Sigmoid colon (tissue), 6 donors: ENCODE measurements at regions not wholly inside any gene's neighbourhood (a gene's known extent, or its start where the extent isn't known, plus 50 kb on each side); places are given as distances from the start of the nearest gene placed in this dataset.

ENCODE experiments used
- DNase-seq: peaks from one replicate; pipeline ENCODE4 v3.0.0-alpha.2; 2019
- H3K27ac ChIP-seq, 4 donors: fragments of 200-600 bp; sonication (generic); one replicate each; pipeline ENCODE4 v1.5.1; 2016 to 2019; ENCODE audit warnings: mild to moderate bottlenecking in 1 of 4
- H3K27me3 ChIP-seq, 3 donors: fragments of 200-600 bp; sonication (generic); one replicate each; pipeline ENCODE4 v1.5.1; 2019; ENCODE audit warnings: mild to moderate bottlenecking in 1 of 3
- H3K36me3 ChIP-seq, 4 donors: fragments of 200-600 bp; sonication (generic); one replicate each; pipeline ENCODE4 v1.5.1; 2016 to 2019
- H3K4me1 ChIP-seq, 4 donors: fragments of 200-600 bp; sonication (generic); one replicate each; pipeline ENCODE4 v1.5.1; 2017 to 2019
- H3K4me3 ChIP-seq, 4 donors: fragments of 200-600 bp; sonication (generic); one replicate each; pipeline ENCODE4 v1.5.1; 2017 to 2019; ENCODE audit warnings: mild to moderate bottlenecking in 2 of 4, moderate library complexity in 1 of 4
- H3K9me3 ChIP-seq, 4 donors: fragments of 200-600 bp in 3 of 4; sonication (generic) in 3 of 4; one replicate each; pipeline versions ENCODE4 v1.5.1 to v1.6.1; 2013 to 2019
- EP300 ChIP-seq, 4 donors: sonication (generic); formaldehyde crosslinking; IDR thresholded peaks; one replicate each; pipeline ENCODE4 v1.6.1; 2017; ENCODE audit warnings: antibody characterized with exemption in 4 of 4
- POLR2A ChIP-seq, 2 donors: fragments of 450-650 bp; IDR thresholded peaks; one replicate each; pipeline ENCODE4 v1.6.1; 2016; ENCODE audit warnings: antibody characterized with exemption in 2 of 2, mild to moderate bottlenecking in 2 of 2, moderate library complexity in 2 of 2
- POLR2AphosphoS5 ChIP-seq, 4 donors: sonication (generic); formaldehyde crosslinking; IDR thresholded peaks; one replicate each; pipeline ENCODE4 v1.6.1; 2017; ENCODE audit warnings: antibody characterized with exemption in 4 of 4
- WGBS, 2 donors: extraction: QIAGEN DNeasy Blood & Tissue Kit; methylation state at CpG; one replicate each; pipeline ENCODE4 v1.1.7; 2013; 5-methylcytosine and 5-hydroxymethylcytosine counted together
- intact Hi-C: fragments of 100-400 bp; cut with DNase I; formaldehyde crosslinking; loops from one replicate; pipeline ENCODE4 v1.15.1; 2023
- TF ChIP-seq, protein P1 (sequence below), 4 experiments: fragments of 450-650 bp in 3 of 4; fragments of 200-600 bp in 1 of 4; IDR thresholded peaks; one replicate each; pipeline ENCODE4 v1.5.1; 2016 to 2019; ENCODE audit warnings: antibody characterized with exemption in 4 of 4, mild to moderate bottlenecking in 3 of 4, moderate library complexity in 2 of 4
- donor health status: healthy with polysubstance abuse.
- donor health status: healthy.

DNA sequence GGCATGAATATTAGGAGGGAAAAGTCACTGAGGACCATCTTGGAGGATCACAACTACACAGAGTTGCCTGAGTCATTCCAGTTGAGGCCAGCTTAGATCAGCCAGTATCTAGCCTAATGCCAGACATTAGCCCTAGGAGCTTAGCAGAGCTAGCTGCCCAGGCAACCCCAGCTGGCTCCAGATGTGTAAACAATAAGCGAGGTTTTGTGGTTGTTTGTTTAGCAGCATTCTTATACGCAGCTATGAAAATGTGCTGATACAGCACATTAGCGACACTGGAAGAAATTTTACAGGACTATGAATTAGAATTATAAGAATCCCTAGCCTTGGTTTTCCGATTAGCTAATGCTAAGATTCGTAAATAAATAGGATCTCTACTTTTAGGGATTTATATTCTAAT, 59.3 kb downstream of the BTBD3 start:
- no peak overlapping the region for H3K27ac ChIP-seq
- no peak overlapping the region for H3K4me3 ChIP-seq
- DNase-seq, result no peak
- TF ChIP-seq POLR2AphosphoS5 (IDR thresholded peaks at IDR 0.05) (no peak), POLR2A (IDR thresholded peaks at IDR 0.05) (no peak), EP300 (IDR thresholded peaks at IDR 0.05) (no peak)
- TF ChIP-seq, protein P1, sequence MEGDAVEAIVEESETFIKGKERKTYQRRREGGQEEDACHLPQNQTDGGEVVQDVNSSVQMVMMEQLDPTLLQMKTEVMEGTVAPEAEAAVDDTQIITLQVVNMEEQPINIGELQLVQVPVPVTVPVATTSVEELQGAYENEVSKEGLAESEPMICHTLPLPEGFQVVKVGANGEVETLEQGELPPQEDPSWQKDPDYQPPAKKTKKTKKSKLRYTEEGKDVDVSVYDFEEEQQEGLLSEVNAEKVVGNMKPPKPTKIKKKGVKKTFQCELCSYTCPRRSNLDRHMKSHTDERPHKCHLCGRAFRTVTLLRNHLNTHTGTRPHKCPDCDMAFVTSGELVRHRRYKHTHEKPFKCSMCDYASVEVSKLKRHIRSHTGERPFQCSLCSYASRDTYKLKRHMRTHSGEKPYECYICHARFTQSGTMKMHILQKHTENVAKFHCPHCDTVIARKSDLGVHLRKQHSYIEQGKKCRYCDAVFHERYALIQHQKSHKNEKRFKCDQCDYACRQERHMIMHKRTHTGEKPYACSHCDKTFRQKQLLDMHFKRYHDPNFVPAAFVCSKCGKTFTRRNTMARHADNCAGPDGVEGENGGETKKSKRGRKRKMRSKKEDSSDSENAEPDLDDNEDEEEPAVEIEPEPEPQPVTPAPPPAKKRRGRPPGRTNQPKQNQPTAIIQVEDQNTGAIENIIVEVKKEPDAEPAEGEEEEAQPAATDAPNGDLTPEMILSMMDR (IDR thresholded peaks at IDR 0.05), result no peak
- intact Hi-C loops, result no loop called here
- H3K4me1 ChIP-seq, result no peaks in the 10 kb centered on the region
- 81 to 82% methylated on average over 5 of the region's 5 CpGs for WGBS, 2 donors
- H3K27me3 ChIP-seq, result no peaks in the 10 kb centered on the region
- no peaks in the 10 kb centered on the region for H3K9me3 ChIP-seq
- no peaks in the 10 kb centered on the region for H3K36me3 ChIP-seq

DNA sequence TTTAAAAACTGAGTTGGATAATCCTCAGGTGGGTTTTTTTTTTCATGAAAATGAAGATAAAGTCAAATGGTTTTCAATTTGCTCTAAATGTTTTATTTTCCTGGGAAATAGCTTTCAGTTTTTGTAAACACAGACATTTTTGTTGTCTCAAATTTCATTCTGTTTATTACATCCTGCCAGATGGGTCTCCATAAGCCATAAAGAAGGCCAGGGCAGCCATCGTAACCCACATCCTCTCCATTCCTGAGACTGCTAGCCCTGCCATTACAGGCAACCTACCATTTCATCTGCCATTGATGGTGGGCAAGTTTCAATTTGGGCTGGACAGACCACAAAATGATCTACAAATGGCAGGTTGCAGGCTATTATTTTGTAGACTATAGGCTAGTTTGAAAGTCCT, 60.8 kb downstream of the BTBD3 start:
- H3K4me3 ChIP-seq, result no peak overlapping the region
- no peaks in the 10 kb centered on the region for H3K9me3 ChIP-seq
- intact Hi-C loops, result no loop called here
- H3K27me3 ChIP-seq, result no peaks in the 10 kb centered on the region
- no peak for DNase-seq
- WGBS, 2 donors, result 79 to 82% methylated on average over 1 of the region's 1 CpG
- TF ChIP-seq EP300 (IDR thresholded peaks at IDR 0.05) (no peak), POLR2AphosphoS5 (IDR thresholded peaks at IDR 0.05) (no peak), POLR2A (IDR thresholded peaks at IDR 0.05) (no peak)
- TF ChIP-seq, protein P1 (IDR thresholded peaks at IDR 0.05), result no peak
- H3K36me3 ChIP-seq, result no peaks in the 10 kb centered on the region
- no peaks in the 10 kb centered on the region for H3K4me1 ChIP-seq
- no peak overlapping the region for H3K27ac ChIP-seq

DNA sequence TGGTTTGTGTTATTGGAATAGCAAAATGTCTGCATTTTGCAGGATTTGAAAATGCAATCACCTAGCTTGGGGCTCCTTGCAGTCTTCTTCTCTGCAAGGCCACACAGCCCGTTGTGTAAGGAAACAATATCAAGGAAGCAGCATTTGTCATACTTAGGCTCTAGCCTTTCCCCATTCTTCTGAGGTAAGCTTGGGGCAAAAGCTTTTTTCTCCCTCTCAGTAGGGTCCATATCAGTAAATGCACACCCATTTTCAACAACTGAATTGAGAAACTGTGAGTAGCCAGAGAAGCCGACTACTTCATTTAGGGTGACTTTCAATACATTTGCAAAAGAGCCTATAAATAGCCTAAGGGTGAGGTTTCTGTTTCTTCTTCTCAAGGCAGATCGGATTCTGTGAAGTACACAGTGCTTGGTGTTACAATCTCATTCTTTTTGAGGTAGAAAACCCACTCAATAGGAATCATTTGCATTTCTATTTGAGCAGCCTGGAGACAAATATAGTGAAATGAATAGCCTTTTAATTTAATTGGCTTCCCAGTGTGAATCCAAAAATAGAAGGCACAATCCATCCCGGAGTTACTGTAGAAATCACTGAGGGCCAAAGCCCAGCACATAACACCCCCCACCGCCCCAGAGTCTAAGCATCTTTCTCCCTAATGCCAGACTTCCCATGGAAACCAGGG, 61.8 kb downstream of the BTBD3 start:
- no peak for DNase-seq
- H3K4me3 ChIP-seq, result no peak overlapping the region
- intact Hi-C loops, result no loop called here
- no peak overlapping the region for H3K27ac ChIP-seq
- no peaks in the 10 kb centered on the region for H3K4me1 ChIP-seq
- no peaks in the 10 kb centered on the region for H3K9me3 ChIP-seq
- 56 to 75% methylated on average over 5 of the region's 5 CpGs for WGBS, 2 donors
- TF ChIP-seq POLR2A (IDR thresholded peaks at IDR 0.05) (no peak), POLR2AphosphoS5 (IDR thresholded peaks at IDR 0.05) (no peak), EP300 (IDR thresholded peaks at IDR 0.05) (no peak)
- TF ChIP-seq, protein P1 (IDR thresholded peaks at IDR 0.05), result no peak
- no peaks in the 10 kb centered on the region for H3K36me3 ChIP-seq
- H3K27me3 ChIP-seq, result no peaks in the 10 kb centered on the region

DNA sequence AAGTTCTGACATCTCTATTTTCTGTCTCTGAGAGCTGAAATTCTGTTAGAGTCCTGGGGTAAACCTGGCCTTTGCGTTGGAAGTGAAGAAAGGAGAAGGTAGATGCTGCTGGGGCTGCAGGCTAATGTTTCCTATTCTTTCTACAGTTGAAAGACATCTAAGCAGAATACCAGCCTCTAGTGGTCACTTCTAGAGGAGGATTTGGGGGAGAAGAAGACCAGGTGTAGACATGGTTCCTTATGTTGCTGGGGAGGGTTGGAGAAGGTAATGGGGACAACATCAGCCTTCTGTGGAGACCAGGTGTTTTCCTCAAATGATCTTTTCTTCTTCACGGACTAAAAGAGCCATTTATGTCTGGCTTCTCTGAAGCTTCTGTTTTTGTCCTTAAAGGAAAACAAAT, 62.6 kb downstream of the BTBD3 start:
- TF ChIP-seq, protein P1 (IDR thresholded peaks at IDR 0.05), result no peak
- TF ChIP-seq POLR2A (IDR thresholded peaks at IDR 0.05), result no peak
- TF ChIP-seq EP300 (IDR thresholded peaks at IDR 0.05), result no peak
- no peak for TF ChIP-seq POLR2AphosphoS5 (IDR thresholded peaks at IDR 0.05)
- no peaks in the 10 kb centered on the region for H3K36me3 ChIP-seq
- no peaks in the 10 kb centered on the region for H3K4me1 ChIP-seq
- H3K4me3 ChIP-seq, result no peak overlapping the region
- intact Hi-C loops, result no loop called here
- no peak overlapping the region for H3K27ac ChIP-seq
- DNase-seq, result no peak
- H3K27me3 ChIP-seq, result no peaks in the 10 kb centered on the region
- H3K9me3 ChIP-seq, result no peaks in the 10 kb centered on the region
- WGBS, 2 donors, result 45 to 81% methylated on average over 2 of the region's 2 CpGs
